ENCODE measurements at regions not wholly inside any gene's neighbourhood (a gene's known extent, or its start where the extent isn't known, plus 50 kb on each side); places are given as distances from the start of the nearest gene placed in this dataset.

DNA sequence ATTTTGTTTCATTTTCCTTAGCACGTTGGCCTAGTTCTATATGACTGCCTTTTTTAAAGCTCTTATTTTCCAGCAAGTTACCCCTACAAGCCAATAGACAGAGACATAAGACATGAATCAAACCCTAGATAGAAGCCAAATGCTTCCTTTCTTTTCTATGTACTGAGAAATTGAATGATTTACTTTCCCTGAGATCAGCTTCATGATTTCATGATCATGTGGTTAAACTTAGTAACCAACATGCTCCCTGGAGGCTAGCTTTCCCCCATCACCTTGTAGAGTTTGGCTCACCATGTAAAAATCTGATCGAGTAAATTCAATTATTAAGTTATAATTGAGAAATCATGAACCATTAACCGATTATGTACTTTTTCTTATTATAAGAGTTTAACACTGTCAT, 148.1 kb upstream of the LRIG3 start:
- TF ChIP-seq, protein P1, sequence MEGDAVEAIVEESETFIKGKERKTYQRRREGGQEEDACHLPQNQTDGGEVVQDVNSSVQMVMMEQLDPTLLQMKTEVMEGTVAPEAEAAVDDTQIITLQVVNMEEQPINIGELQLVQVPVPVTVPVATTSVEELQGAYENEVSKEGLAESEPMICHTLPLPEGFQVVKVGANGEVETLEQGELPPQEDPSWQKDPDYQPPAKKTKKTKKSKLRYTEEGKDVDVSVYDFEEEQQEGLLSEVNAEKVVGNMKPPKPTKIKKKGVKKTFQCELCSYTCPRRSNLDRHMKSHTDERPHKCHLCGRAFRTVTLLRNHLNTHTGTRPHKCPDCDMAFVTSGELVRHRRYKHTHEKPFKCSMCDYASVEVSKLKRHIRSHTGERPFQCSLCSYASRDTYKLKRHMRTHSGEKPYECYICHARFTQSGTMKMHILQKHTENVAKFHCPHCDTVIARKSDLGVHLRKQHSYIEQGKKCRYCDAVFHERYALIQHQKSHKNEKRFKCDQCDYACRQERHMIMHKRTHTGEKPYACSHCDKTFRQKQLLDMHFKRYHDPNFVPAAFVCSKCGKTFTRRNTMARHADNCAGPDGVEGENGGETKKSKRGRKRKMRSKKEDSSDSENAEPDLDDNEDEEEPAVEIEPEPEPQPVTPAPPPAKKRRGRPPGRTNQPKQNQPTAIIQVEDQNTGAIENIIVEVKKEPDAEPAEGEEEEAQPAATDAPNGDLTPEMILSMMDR (conservative IDR thresholded peaks at IDR 0.05; ENCODE audit: low read depth, low read length), result no peak
- TF ChIP-seq EZH2 (IDR thresholded peaks at IDR 0.05; ENCODE audit: borderline replicate concordance, low read depth, low read length, poor library complexity, severe bottlenecking), result no peak
